ENCODE measurements at regions not wholly inside any gene's neighbourhood (a gene's known extent, or its start where the extent isn't known, plus 50 kb on each side); places are given as distances from the start of the nearest gene placed in this dataset.

- TF ChIP-seq ZNF217 (IDR thresholded peaks at IDR 0.05) (no peak), ZNF274 (IDR thresholded peaks at IDR 0.05; ENCODE audit: insufficient read depth, insufficient read length) (no peak), CTCF (IDR thresholded peaks at IDR 0.05 in 2 of 3, conservative IDR thresholded peaks at IDR 0.05 in 1 of 3; ENCODE audit: control insufficient read depth in 2 of 3, extremely low read depth in 1 of 3, insufficient read depth in 1 of 3, low read depth in 3 of 3, low read length in 3 of 3) (no peak), EP300 (IDR thresholded peaks at IDR 0.05; ENCODE audit: borderline replicate concordance in 1 of 2, control insufficient read depth in 1 of 2, low read depth in 2 of 2, low read length in 2 of 2) (no peak), PAX5 (IDR thresholded peaks at IDR 0.05; ENCODE audit: borderline replicate concordance, low read depth, low read length) (no peak), BHLHE40 (IDR thresholded peaks at IDR 0.05; ENCODE audit: borderline replicate concordance in 1 of 2, low read depth in 2 of 2, low read length in 1 of 2) (no peak), RFX5 (IDR thresholded peaks at IDR 0.05; ENCODE audit: low read depth, low read length) (no peak), SIX5 (IDR thresholded peaks at IDR 0.05; ENCODE audit: low read depth, low read length, severe bottlenecking) (no peak), MXI1 (IDR thresholded peaks at IDR 0.05; ENCODE audit: low read depth, low read length) (no peak), SP1 (IDR thresholded peaks at IDR 0.05; ENCODE audit: low read depth, low read length) (no peak)
Observed at GRCh38 chr10:61612009-61612408, 50.7 kb upstream of the CABCOCO1 start.
